ENCODE measurements at regions not wholly inside any gene's neighbourhood (a gene's known extent, or its start where the extent isn't known, plus 50 kb on each side); places are given as distances from the start of the nearest gene placed in this dataset.
A peak's percentile ranks its signal among the peaks of the same experiment; 100 is the strongest.

DNA sequence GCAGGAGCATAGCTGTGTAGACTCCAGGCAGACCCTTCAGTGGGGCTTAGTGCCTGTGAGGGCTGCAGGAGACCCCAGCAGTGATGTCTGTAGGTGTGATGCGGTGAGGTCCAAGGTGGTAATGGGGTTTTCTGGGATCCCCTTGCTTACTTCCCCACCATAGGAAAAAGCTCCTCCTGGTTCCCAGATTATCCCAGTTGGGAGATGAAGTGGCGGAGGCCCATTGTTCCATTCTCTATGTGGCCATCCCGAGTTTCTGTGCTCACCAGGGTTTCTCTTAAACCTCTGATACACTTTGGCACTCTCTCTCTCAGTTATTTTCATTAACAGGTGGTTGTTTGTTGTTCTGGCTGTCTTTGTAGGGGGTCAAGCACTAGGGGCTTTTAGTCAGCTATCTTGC is 146.7 kb upstream of the IGF1R start:
- no peak for TF ChIP-seq POLR2A (IDR thresholded peaks at IDR 0.05)
- no peak for TF ChIP-seq CTCF (IDR thresholded peaks at IDR 0.05)
- no peak for TF ChIP-seq POLR2AphosphoS5 (IDR thresholded peaks at IDR 0.05)
- TF ChIP-seq EP300 (IDR thresholded peaks at IDR 0.05; ENCODE audit: low read depth): no peak
- peaks cover 0 to 3% (median 0%) of the 10 kb centered on the region in 4 donors for H3K4me1 ChIP-seq
- intact Hi-C loops (cut with DNase I; ENCODE audit: low total_unique reads): no loop called here
- H3K27ac ChIP-seq: no peak overlapping the region
- H3K9me3 ChIP-seq: no peaks in the 10 kb centered on the region
- H3K4me3 ChIP-seq: no peak overlapping the region
- in situ Hi-C loops (cut with MboI; ENCODE audit: low pct_ligation_motif_present in 1 of 4, low pct_unique_long_range_greater_than_20kb in 1 of 4, low sequenced_read_pairs in 3 of 4): loop anchor here (25.0 kb wide), 3 partner anchors 336 to 561 kb away; no protein-coding TSS in a partner anchor
- H3K36me3 ChIP-seq: no peaks in the 10 kb centered on the region
- WGBS, 2 donors (ENCODE audit: low coverage in 1 of 2): 78 to 85% methylated on average over 2 to 3 of the region's 3 CpGs
- H3K27me3 ChIP-seq: peaks cover 6% of the 10 kb centered on the region
- no peak for DNase-seq

GRCh38 chr15:98503970-98504369 is 144.4 kb upstream of the IGF1R start:
- intact Hi-C loops (cut with DNase I; ENCODE audit: low total_unique reads) (no loop called here), in situ Hi-C loops (cut with MboI; ENCODE audit: low pct_ligation_motif_present in 1 of 4, low pct_unique_long_range_greater_than_20kb in 1 of 4, low sequenced_read_pairs in 3 of 4) (loop anchor here (25.0 kb wide), 3 partner anchors 333 to 558 kb away; no protein-coding TSS in a partner anchor)
- no peak for TF ChIP-seq CTCF (IDR thresholded peaks at IDR 0.05)
- TF ChIP-seq POLR2AphosphoS5 (IDR thresholded peaks at IDR 0.05): peak in 2 of 3 donors; percentile 41 to 54
- Histone ChIP-seq H3K4me1 (peaks cover 0 to 3% (median 0%) of the 10 kb centered on the region in 4 donors), H3K27ac (no peak overlapping the region), H3K27me3 (peaks cover 6% of the 10 kb centered on the region), H3K9me3 (no peaks in the 10 kb centered on the region), H3K36me3 (no peaks in the 10 kb centered on the region), H3K4me3 (no peak overlapping the region)
- 23 to 34% methylated on average over 8 of the region's 8 CpGs for WGBS, 2 donors (ENCODE audit: low coverage in 1 of 2)
- DNase-seq: no peak

DNA sequence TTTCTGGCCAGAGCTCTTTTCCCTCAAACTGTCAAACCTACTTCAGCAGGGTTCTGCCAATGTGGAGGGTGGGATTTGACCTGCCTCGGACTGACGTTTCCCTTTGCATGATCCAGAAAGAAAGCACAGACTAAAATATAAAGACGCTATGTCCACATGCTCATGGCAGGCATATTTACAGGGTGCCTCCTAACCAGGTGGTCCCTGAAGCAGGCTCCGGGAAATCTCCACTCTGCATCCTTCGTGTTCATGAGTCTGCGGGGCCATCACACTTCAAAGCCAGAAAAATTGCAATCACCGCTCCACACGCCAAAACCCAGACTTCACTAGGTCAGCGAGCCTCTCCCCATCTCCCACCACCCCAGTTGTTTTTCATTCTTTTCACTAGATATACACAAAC is 143.3 kb upstream of the IGF1R start:
- Histone ChIP-seq H3K4me3 (no peak overlapping the region), H3K27me3 (peaks cover 6% of the 10 kb centered on the region), H3K27ac (no peak overlapping the region), H3K4me1 (peaks cover 0 to 3% (median 0%) of the 10 kb centered on the region in 4 donors), H3K9me3 (no peaks in the 10 kb centered on the region), H3K36me3 (no peaks in the 10 kb centered on the region)
- WGBS, 2 donors (ENCODE audit: low coverage in 1 of 2): 78 to 87% methylated on average over 4 to 9 of the region's 9 CpGs
- DNase-seq: no peak
- in situ Hi-C loops (cut with MboI; ENCODE audit: low pct_ligation_motif_present in 1 of 4, low pct_unique_long_range_greater_than_20kb in 1 of 4, low sequenced_read_pairs in 3 of 4): loop anchor here (25.0 kb wide), 3 partner anchors 332 to 557 kb away; no protein-coding TSS in a partner anchor
- intact Hi-C loops (cut with DNase I; ENCODE audit: low total_unique reads): no loop called here
- TF ChIP-seq CTCF (IDR thresholded peaks at IDR 0.05) (no peak), POLR2AphosphoS5 (IDR thresholded peaks at IDR 0.05) (no peak), POLR2A (IDR thresholded peaks at IDR 0.05) (no peak), EP300 (IDR thresholded peaks at IDR 0.05; ENCODE audit: low read depth) (no peak)

GRCh38 chr15:98505611-98506031 is 142.7 kb upstream of the IGF1R start:
- Histone ChIP-seq H3K4me1 (peaks cover 0 to 3% (median 0%) of the 10 kb centered on the region in 4 donors), H3K9me3 (no peaks in the 10 kb centered on the region), H3K27ac (no peak overlapping the region), H3K36me3 (no peaks in the 10 kb centered on the region), H3K4me3 (no peak overlapping the region), H3K27me3 (peaks cover 6% of the 10 kb centered on the region)
- 7 to 66% methylated on average over 2 to 7 of the region's 7 CpGs for WGBS, 2 donors (ENCODE audit: low coverage in 1 of 2)
- in situ Hi-C loops (cut with MboI; ENCODE audit: low pct_ligation_motif_present in 1 of 4, low pct_unique_long_range_greater_than_20kb in 1 of 4, low sequenced_read_pairs in 3 of 4) (loop anchor here (25.0 kb wide), 3 partner anchors 332 to 557 kb away; no protein-coding TSS in a partner anchor), intact Hi-C loops (cut with DNase I; ENCODE audit: low total_unique reads) (no loop called here)
- no peak for TF ChIP-seq EP300 (IDR thresholded peaks at IDR 0.05; ENCODE audit: low read depth)
- TF ChIP-seq POLR2AphosphoS5 (IDR thresholded peaks at IDR 0.05): no peak
- no peak for TF ChIP-seq CTCF (IDR thresholded peaks at IDR 0.05)
- TF ChIP-seq POLR2A (IDR thresholded peaks at IDR 0.05): no peak
- DNase-seq: no peak
